Neutrophil (primary cell): ENCODE measurements at regions not wholly inside any gene's neighbourhood (a gene's known extent, or its start where the extent isn't known, plus 50 kb on each side); places are given as distances from the start of the nearest gene placed in this dataset.

Experiments used
- H3K27ac ChIP-seq: fragments of 200-600 bp; sonication (generic); 2 replicates; pipeline ENCODE4 v1.5.1; 2016; ENCODE audit warnings: mild to moderate bottlenecking, moderate library complexity
- H3K27me3 ChIP-seq: fragments of 200-600 bp; sonication (generic); 2 replicates; pipeline ENCODE4 v1.6.0; 2016; ENCODE audit warnings: mild to moderate bottlenecking
- H3K36me3 ChIP-seq: fragments of 200-600 bp; sonication (generic); 2 replicates; pipeline ENCODE4 v1.5.1; 2017
- H3K4me1 ChIP-seq, 2 experiments: fragments of 200-600 bp in 1 of 2; sonication (generic) in 1 of 2; 1 replicate in 1 of 2; 2 replicates in 1 of 2; pipeline versions ENCODE4 v1.5.1 to v1.6.1; 2013 to 2016; ENCODE audit warnings: low read depth in 1 of 2, low read length in 1 of 2, mild to moderate bottlenecking in 1 of 2, moderate library complexity in 1 of 2; ENCODE audit not compliant: control insufficient read depth in 1 of 2, insufficient read depth in 1 of 2
- H3K4me3 ChIP-seq, 2 experiments: fragments of 200-600 bp in 1 of 2; sonication (generic) in 1 of 2; 1 replicate in 1 of 2; 2 replicates in 1 of 2; pipeline ENCODE4 v1.5.1; 2013 to 2016; ENCODE audit warnings: low read depth in 1 of 2, low read length in 1 of 2, mild to moderate bottlenecking in 1 of 2, moderate library complexity in 1 of 2
- H3K9me3 ChIP-seq: fragments of 200-600 bp; sonication (generic); 2 replicates; pipeline ENCODE4 v1.5.1; 2016
- CTCF ChIP-seq: fragments of 200-600 bp; sonication (generic); IDR thresholded peaks from 2 replicates; pipeline ENCODE4 v1.5.1; 2016; ENCODE audit warnings: antibody characterized with exemption

- no peak for TF ChIP-seq CTCF
- H3K27ac ChIP-seq = no peak overlapping the region
- H3K4me1 ChIP-seq = no peaks in the 10 kb centered on the region
- H3K4me3 ChIP-seq = no peak overlapping the region
- no peaks in the 10 kb centered on the region for H3K27me3 ChIP-seq
- H3K9me3 ChIP-seq = no peaks in the 10 kb centered on the region
- H3K36me3 ChIP-seq = no peaks in the 10 kb centered on the region
Observed at GRCh38 chr21:15558884-15559283, 170.9 kb upstream of the USP25 start.

- Histone ChIP-seq H3K9me3 (no peaks in the 10 kb centered on the region), H3K27ac (no peak overlapping the region), H3K27me3 (no peaks in the 10 kb centered on the region), H3K4me3 (no peak overlapping the region), H3K36me3 (no peaks in the 10 kb centered on the region), H3K4me1 (no peaks in the 10 kb centered on the region)
- TF ChIP-seq CTCF = no peak
Observed at GRCh38 chr21:15559660-15560059, 170.1 kb upstream of the USP25 start.

- no peaks in the 10 kb centered on the region for H3K27me3 ChIP-seq
- no peak overlapping the region for H3K27ac ChIP-seq
Observed at GRCh38 chr21:15560383-15561056, 169.3 kb upstream of the USP25 start.

GRCh38 chr21:15562748-15563147, 167.0 kb upstream of the USP25 start:
- Histone ChIP-seq H3K27me3 (no peaks in the 10 kb centered on the region), H3K4me3 (no peak overlapping the region), H3K4me1 (no peaks in the 10 kb centered on the region), H3K9me3 (no peaks in the 10 kb centered on the region), H3K36me3 (no peaks in the 10 kb centered on the region), H3K27ac (no peak overlapping the region)
- TF ChIP-seq CTCF = no peak

More at GRCh38 chr21:15560383-15561056, 169.3 kb upstream of the USP25 start:
- no peaks in the 10 kb centered on the region for H3K36me3 ChIP-seq
- no peaks in the 10 kb centered on the region for H3K4me1 ChIP-seq
- H3K4me3 ChIP-seq = no peak overlapping the region
- no peak for TF ChIP-seq CTCF
- H3K9me3 ChIP-seq = no peaks in the 10 kb centered on the region

GRCh38 chr21:15564907-15565306, 164.9 kb upstream of the USP25 start:
- no peaks in the 10 kb centered on the region for H3K27me3 ChIP-seq
- H3K4me1 ChIP-seq = no peaks in the 10 kb centered on the region
- no peak for TF ChIP-seq CTCF
- H3K4me3 ChIP-seq = no peak overlapping the region
- H3K9me3 ChIP-seq = no peaks in the 10 kb centered on the region
- H3K27ac ChIP-seq = no peak overlapping the region
- no peaks in the 10 kb centered on the region for H3K36me3 ChIP-seq
